Activated T-helper 17 cell treated with anti-CD3 and anti-CD28 coated beads, Interleukin-2, amount 50 U/mL, for 72 hours (primary cell): ENCODE measurements at regions not wholly inside any gene's neighbourhood (a gene's known extent, or its start where the extent isn't known, plus 50 kb on each side); places are given as distances from the start of the nearest gene placed in this dataset.
"Not testable (repeated sequence)": the region's sequence is repeated elsewhere in the genome, so short reads cannot be mapped to it uniquely, and the experiment has no call there.

Experiments
- ATAC-seq: fragments of 150-1000 bp; cut with Tn5 transposase; replicated peaks from 2 replicates; pipeline ENCODE4 v1.10.0; 2021; ENCODE audit warnings: mild to moderate bottlenecking, moderate library complexity
- H3K27ac Mint-ChIP-seq: one replicate; pipeline ENCODE4 v1.8.0; 2022; ENCODE audit warnings: mixed read lengths
- H3K27me3 Mint-ChIP-seq: one replicate; pipeline ENCODE4 v1.8.0; 2022; ENCODE audit warnings: mixed read lengths
- H3K36me3 Mint-ChIP-seq: one replicate; pipeline ENCODE4 v1.8.0; 2022; ENCODE audit warnings: low read depth, mild to moderate bottlenecking, mixed read lengths
- H3K4me1 Mint-ChIP-seq: one replicate; pipeline ENCODE4 v1.8.0; 2022; ENCODE audit warnings: mixed read lengths
- H3K4me3 Mint-ChIP-seq: one replicate; pipeline ENCODE4 v1.8.0; 2022; ENCODE audit warnings: mild to moderate bottlenecking, mixed read lengths
- H3K9me3 Mint-ChIP-seq: one replicate; pipeline ENCODE4 v1.8.0; 2022; ENCODE audit warnings: mixed read lengths

DNA sequence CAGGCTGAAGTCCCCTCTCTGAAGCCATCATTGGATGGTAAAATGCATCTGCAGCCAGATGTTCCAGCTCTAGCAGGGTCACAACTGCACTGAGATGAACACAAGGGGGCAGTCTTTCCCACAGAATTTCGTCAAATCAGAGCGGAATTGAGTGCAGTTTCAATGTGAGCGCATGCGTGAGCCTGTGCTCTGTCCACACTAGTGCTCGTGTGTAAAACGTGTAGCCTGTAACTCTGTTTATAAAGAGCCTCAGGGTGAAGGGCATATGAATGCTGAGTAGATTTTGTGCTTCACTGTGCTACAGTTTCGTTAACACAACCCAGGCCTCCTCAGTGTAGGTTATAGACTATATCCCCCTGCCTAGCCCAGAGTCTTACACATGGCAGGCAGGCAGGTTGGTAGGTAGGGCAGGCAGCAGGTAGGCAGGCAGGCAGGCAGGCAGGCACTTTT lies 92.7 kb upstream of the GOLGA6L4 start:
- peak overlapping the region; percentile 61 for H3K4me3 Mint-ChIP-seq
- peak overlapping the region; percentile 39 for H3K27ac Mint-ChIP-seq
- H3K9me3 Mint-ChIP-seq = no peaks in the 10 kb centered on the region
- H3K36me3 Mint-ChIP-seq = no peaks in the 10 kb centered on the region
- H3K4me1 Mint-ChIP-seq = no peaks in the 10 kb centered on the region
- H3K27me3 Mint-ChIP-seq = peaks cover 11% of the 10 kb centered on the region
- ATAC-seq = peak; percentile 99

DNA sequence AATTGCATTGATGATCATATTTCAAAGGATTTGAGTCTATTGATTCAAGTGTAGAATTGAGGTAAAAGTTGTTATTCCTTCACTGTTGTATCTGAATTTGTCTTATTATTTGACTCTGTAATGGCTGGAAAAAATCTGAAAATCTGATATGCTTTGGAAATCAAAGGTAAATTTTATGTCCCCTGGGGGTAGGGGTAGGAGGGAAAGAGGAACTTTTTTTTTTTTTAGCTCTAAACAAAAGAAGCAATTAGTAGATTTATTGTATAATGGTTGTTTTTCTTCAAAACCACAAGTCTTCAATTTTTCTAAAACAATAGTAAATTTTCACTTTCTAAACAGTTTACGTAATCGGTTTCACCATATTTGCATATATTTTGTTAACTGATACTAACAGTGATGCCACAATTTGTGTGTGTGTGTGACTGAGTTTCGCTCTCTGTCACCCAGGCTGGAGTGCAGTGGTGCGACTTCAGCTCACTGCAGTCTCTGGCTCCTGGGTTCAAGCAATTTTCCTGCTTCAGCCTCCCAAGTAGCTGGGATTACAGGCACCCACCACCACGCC lies 91.7 kb upstream of the GOLGA6L4 start:
- ATAC-seq = no peak
- H3K4me1 Mint-ChIP-seq = no peaks in the 10 kb centered on the region
- H3K4me3 Mint-ChIP-seq = peak overlapping the region; percentile 61
- H3K9me3 Mint-ChIP-seq = no peaks in the 10 kb centered on the region
- H3K27me3 Mint-ChIP-seq = peaks cover 8% of the 10 kb centered on the region
- H3K36me3 Mint-ChIP-seq = no peaks in the 10 kb centered on the region
- H3K27ac Mint-ChIP-seq = no peak overlapping the region

DNA sequence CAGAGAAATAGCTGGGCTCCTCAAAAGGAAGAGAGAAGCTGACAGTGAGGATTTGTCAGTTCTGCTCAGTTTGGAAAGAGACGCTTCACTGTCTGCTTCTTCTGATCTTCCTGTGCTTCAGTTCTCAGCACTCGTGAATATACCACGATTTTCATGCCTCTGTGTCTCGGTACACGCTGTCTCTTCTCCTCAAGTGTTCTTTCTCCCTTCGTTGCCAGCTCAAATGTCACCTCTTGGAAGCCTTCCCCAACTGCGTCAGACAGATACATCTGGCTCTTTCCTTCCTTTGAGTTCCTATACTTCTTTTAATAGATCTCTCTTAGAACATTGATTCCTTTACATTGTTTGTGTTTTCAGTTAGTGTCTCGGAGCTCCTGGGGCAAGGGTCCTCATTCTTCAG lies 90.6 kb upstream of the GOLGA6L4 start:
- H3K27ac Mint-ChIP-seq, H3K27me3 Mint-ChIP-seq: not testable (repeated sequence)

DNA sequence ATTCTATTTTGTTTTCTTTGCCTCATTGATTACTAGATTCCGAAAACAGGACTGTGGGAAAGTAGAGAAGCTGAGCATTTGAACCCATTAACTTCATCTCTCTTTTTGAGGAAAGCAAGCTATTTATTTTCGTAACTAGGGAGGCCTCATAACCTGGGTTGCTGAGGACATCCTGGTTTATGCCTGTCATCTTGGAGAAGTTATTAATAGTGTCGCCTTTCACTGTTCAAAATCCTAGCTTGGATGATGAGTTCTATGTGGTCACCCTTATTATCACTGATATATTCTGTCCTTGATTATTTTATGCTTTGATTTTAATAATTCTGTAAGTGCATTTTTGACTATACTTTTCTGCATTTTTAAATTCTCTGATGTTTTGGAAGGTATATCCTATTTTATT lies 89.3 kb upstream of the GOLGA6L4 start:
- not testable (repeated sequence) for H3K9me3 Mint-ChIP-seq, H3K36me3 Mint-ChIP-seq, ATAC-seq, H3K27ac Mint-ChIP-seq, H3K4me3 Mint-ChIP-seq, H3K27me3 Mint-ChIP-seq, H3K4me1 Mint-ChIP-seq

More for the DNA sequence above, 90.6 kb upstream of the GOLGA6L4 start:
- not testable (repeated sequence) for H3K36me3 Mint-ChIP-seq, ATAC-seq, H3K9me3 Mint-ChIP-seq, H3K4me3 Mint-ChIP-seq, H3K4me1 Mint-ChIP-seq

DNA sequence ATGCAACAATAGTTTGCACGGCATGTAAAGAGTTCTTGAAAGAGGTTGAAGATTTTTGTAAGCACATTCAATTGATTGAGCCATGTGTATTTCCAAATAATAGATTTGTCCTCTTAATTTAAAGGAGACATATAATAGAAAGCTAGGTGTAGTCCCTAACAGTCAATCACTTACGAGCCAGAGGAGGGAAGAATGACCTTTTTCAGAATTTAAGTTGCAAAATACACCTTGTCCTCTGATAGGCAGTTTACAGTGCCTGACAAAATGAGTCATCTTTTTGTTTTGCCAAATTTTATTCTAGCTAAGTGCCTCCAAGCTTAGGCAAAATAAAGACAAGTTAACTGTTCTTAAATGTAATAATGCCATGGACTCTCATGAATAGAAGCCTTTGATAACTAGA lies 88.3 kb upstream of the GOLGA6L4 start:
- not testable (repeated sequence) for H3K9me3 Mint-ChIP-seq, H3K4me3 Mint-ChIP-seq, H3K27ac Mint-ChIP-seq, H3K27me3 Mint-ChIP-seq, ATAC-seq, H3K36me3 Mint-ChIP-seq, H3K4me1 Mint-ChIP-seq

DNA sequence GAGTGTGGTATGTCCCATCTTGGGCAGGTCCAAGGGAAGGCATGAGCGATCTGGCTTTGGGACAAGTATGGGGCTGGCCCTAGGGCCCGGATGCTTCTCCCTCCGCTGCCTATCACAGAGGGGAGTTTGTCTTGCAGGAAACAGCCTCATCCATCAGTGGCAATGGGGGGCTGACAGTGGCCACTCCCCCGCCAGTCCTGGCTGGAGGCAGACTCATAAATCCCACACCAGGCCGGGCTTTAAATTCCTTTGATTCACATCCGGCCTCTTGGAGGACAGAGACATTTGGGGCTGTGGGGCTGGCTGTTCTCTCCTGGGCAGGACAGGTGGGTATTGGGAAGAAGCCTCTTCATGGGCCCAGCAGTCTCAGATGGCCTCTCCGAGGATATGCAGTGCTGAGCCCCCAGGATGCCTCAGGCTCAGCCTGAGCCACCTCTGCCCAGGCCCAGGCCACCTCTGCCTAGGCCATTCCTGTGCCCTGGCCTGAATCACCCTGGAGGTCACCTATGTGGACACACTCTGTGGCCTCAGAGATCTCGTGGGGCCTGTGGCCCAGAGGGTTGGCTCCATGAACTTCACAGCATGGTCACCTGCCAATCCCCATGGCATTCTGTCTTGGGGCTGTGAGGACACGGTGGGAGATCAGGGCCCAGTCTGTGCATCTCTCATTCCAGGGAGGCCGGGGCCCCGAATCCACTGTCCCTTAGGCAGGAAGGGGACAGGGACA lies 84.2 kb upstream of the GOLGA6L4 start:
- Mint-ChIP-seq H3K27ac (no peak overlapping the region), H3K4me3 (no peak overlapping the region), H3K4me1 (no peaks in the 10 kb centered on the region), H3K9me3 (no peaks in the 10 kb centered on the region), H3K27me3 (peaks cover 11% of the 10 kb centered on the region), H3K36me3 (no peaks in the 10 kb centered on the region)
- ATAC-seq = no peak

DNA sequence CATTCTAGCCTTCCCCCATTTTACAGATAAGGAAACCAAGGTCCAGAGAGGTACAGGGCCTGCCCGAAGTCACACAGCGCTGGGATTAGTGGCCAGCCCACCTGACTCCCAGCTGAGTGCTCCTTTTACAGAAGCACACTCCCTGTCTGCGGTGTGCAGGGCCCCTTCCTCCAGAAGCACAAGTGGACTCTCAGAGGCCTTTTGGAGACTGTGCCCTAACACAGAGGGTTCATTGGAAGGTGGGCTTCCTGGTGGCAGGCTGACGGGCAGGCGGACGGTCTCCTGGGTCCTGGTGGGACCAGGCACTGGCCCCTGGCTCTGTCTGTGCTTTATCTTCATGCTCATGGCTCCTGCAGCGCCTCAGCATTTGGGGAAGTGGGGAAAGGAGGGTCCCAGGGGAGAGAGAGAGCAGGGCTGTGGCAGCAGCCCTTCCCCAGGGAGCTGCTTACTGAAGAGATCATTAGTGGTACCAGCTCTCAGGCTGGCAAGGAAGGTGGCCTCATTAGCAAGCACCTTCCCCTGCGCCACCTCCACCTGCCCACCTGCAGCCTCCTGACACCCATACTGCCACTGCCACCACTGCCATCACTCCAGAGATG lies 83.1 kb upstream of the GOLGA6L4 start:
- H3K27ac Mint-ChIP-seq, H3K36me3 Mint-ChIP-seq: not testable (repeated sequence)

DNA sequence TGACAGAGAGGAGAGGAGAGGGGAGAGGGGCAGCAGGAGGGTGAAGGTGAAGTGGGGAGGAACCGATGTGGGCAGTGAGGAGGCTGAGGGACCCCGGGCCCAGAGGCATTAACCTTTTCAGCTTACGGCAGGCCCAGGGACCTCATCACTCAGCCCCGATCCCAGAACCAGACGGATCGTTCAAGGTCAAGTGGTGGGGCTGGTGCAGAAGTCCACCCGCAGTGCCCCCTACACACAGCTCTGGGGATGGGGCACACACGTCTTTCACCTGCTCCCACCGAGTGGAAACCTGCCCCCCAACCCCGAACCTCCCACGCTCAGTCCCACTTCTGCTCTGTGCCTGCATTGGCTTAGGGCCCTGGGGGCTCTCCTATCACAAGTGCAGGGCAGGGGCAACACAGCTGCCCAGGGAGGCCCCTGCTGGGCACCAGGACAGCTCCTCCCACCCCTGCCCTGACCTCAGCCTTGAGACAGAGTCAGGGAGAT lies 81.9 kb upstream of the GOLGA6L4 start:
- H3K4me3 Mint-ChIP-seq, H3K27ac Mint-ChIP-seq, H3K36me3 Mint-ChIP-seq, H3K9me3 Mint-ChIP-seq, ATAC-seq, H3K4me1 Mint-ChIP-seq: not testable (repeated sequence)
- peaks cover 11% of the 10 kb centered on the region for H3K27me3 Mint-ChIP-seq

More for the DNA sequence above, 83.1 kb upstream of the GOLGA6L4 start:
- not testable (repeated sequence) for H3K9me3 Mint-ChIP-seq, H3K4me1 Mint-ChIP-seq, ATAC-seq, H3K4me3 Mint-ChIP-seq
- H3K27me3 Mint-ChIP-seq = peaks cover 11% of the 10 kb centered on the region

DNA sequence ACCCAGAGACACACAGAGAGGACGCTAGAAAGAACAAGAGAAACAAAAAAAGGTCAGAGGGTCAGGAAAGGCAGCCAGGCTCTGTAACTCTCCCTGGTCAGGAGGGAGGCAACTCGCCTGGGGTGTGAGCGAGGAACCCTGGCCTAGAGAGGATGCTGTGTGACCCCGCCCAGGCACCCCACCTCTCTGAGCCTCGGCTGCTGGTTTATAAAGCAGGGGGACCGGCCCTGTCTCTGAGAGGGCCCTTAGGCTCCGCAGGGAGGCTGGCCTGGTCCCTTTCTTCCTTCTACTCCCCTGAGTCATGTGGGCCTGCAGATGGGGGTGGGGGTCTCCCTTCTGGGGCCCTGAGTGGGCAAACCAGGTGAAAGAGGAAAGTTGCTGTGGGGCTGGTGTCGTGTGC lies 81.3 kb upstream of the GOLGA6L4 start:
- H3K36me3 Mint-ChIP-seq, H3K27me3 Mint-ChIP-seq, H3K4me3 Mint-ChIP-seq, ATAC-seq, H3K27ac Mint-ChIP-seq, H3K4me1 Mint-ChIP-seq, H3K9me3 Mint-ChIP-seq: not testable (repeated sequence)

DNA sequence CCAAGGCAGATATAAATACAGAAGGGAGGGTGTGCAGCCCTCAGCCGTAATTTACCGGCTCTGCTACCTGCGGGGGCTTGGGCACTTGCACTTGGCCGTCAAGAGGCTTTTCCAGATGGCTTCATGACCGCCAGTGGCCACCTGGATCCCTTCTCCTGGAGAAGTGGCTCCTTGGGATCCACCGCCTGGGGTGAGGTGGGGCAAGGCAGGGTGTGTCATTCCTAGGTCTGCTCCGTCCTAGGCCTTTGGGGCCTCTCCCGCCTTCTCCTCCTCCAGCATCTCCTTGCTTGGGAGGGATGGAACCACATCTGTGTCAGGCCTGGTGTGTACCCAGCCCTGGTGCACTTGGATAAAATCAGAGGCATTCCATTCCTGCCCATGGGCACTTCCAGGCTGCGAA lies 80.8 kb upstream of the GOLGA6L4 start:
- not testable (repeated sequence) for H3K27me3 Mint-ChIP-seq, H3K27ac Mint-ChIP-seq, H3K4me1 Mint-ChIP-seq, ATAC-seq, H3K9me3 Mint-ChIP-seq, H3K4me3 Mint-ChIP-seq, H3K36me3 Mint-ChIP-seq

DNA sequence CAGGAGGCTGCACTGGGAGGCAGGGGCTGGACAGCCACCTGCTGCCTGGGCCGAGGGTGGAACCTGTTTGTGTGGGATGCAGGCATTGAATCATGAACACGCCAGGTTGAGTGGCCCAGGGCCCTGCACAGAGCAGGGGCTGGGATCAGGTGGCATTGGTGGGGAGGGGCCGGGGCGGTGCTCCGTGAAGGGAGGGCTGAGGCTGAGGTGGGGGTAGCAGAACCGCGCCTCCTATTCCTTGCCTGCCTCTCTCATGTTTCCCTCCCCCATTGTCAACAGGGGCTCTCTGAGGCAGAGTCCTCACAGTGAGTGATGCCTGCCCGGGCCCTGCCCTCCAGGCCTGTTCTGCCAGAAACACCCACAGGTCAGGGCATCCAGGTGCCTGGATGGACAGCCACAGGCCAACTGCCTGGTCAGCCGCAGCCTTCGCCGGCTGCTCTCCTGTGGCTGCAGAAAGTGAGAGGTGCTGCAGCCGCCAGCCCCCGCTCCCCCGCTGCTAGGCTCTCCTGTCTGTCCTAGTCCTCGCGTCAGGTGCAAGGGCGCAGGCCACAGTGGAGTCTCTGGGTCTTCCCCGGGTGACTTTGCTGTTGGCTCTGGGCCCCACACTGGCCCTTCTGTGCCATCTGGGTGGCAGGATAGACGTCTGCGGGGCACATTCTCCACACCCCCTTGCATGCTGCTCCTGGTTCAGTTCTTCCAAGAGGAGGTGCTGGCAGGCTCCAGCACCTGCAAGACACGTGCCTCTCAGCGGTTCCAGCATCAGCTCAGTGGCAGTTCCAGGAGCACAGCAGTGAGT lies 79.6 kb upstream of the GOLGA6L4 start:
- not testable (repeated sequence) for H3K9me3 Mint-ChIP-seq, H3K27ac Mint-ChIP-seq, ATAC-seq, H3K4me1 Mint-ChIP-seq, H3K27me3 Mint-ChIP-seq, H3K4me3 Mint-ChIP-seq, H3K36me3 Mint-ChIP-seq

DNA sequence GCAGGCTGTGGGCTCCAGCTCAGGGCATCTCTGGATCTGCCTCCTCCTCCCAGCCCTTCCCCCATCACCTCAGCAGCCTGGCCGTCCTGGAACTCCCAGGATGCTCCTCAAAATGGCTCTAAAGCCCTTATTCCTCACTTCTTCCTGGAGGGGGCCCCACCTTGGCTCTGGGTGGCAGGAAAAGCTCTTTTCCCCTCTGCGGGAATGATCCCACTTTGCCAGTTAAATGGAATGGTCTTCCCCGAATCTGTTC lies 79.1 kb upstream of the GOLGA6L4 start:
- H3K27me3 Mint-ChIP-seq, H3K27ac Mint-ChIP-seq, H3K4me3 Mint-ChIP-seq, H3K36me3 Mint-ChIP-seq, ATAC-seq, H3K9me3 Mint-ChIP-seq, H3K4me1 Mint-ChIP-seq: not testable (repeated sequence)

DNA sequence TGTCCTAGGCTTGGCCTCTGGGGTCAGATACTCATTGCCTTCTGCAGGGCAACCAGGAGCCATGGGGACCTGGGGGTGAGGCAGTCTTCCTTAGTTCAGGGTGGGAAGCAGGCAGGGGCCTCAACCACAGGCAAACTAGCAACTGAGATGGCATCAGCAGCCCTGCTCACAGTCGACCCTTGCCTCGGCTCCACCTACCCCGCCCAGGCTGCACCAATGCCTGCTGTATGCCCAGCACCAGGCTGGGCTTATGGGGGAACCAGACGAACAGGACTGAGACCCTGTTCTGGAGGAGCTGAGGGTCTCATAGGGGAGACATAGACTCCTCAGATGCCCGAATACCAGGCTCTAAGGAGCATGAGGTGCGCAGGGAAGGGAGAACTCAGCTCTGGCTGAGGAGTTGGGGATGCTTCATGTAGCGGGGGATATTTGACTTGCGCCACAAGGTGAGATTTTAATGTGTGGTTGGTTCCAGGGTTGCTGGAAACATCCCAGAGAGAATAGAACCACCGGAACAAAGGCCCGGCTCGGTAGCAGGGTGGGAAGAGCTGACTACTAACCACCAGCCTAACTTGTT lies 78.4 kb upstream of the GOLGA6L4 start:
- ATAC-seq, H3K27me3 Mint-ChIP-seq, H3K4me1 Mint-ChIP-seq, H3K9me3 Mint-ChIP-seq, H3K4me3 Mint-ChIP-seq, H3K36me3 Mint-ChIP-seq, H3K27ac Mint-ChIP-seq: not testable (repeated sequence)

DNA sequence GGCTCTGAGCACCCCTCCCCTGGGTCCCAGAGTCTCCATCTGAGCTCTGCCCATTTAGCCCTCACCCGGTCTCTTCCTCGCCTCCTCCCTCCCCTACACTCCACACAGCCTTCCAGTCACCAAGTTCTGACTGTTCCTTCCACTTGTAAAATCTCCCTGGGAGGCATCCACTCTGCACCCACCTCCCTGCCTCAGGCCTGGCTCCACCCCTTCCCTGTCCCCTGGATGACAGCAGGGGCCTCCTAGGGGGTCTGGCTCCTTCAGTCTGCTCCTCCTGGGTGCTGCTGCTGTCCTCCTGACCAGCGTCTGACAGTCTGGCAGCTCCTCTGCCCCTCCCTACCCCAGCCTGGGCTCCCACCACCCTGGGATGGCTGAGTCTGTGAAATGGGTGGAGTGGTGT lies 77.7 kb upstream of the GOLGA6L4 start:
- H3K36me3 Mint-ChIP-seq, H3K9me3 Mint-ChIP-seq, H3K27me3 Mint-ChIP-seq, H3K4me1 Mint-ChIP-seq, H3K27ac Mint-ChIP-seq, ATAC-seq, H3K4me3 Mint-ChIP-seq: not testable (repeated sequence)
